ENCODE measurements at regions not wholly inside any gene's neighbourhood (a gene's known extent, or its start where the extent isn't known, plus 50 kb on each side); places are given as distances from the start of the nearest gene placed in this dataset.

DNA sequence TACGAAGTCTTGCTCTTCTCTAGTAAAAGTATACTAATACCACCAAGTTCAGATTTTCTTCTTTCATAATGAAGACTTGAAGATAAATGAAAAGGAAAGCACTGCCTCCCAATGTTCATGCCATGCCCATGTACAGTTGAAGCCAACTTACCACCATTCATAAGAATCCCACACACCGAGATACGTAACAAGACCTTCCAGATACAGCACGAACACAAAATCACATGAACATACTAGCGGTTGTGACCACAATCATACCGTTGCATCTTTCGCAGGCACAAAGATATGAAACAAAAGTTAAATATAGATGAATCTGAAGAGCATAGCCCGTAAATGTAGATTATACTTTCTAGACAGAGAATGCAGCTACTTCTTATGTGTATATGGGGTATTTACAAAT is 412.5 kb downstream of the CBLN4 start (continued):
- TF ChIP-seq, protein P1, sequence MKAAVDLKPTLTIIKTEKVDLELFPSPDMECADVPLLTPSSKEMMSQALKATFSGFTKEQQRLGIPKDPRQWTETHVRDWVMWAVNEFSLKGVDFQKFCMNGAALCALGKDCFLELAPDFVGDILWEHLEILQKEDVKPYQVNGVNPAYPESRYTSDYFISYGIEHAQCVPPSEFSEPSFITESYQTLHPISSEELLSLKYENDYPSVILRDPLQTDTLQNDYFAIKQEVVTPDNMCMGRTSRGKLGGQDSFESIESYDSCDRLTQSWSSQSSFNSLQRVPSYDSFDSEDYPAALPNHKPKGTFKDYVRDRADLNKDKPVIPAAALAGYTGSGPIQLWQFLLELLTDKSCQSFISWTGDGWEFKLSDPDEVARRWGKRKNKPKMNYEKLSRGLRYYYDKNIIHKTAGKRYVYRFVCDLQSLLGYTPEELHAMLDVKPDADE (IDR thresholded peaks at IDR 0.05), result no peak
- TF ChIP-seq ZNF114 (CRISPR knock-in tag; IDR thresholded peaks at IDR 0.05) (no peak), JUNB (IDR thresholded peaks at IDR 0.05; ENCODE audit: unreplicated experiment) (no peak), EZH2phosphoT487 (IDR thresholded peaks at IDR 0.05; ENCODE audit: unreplicated experiment) (no peak)

DNA sequence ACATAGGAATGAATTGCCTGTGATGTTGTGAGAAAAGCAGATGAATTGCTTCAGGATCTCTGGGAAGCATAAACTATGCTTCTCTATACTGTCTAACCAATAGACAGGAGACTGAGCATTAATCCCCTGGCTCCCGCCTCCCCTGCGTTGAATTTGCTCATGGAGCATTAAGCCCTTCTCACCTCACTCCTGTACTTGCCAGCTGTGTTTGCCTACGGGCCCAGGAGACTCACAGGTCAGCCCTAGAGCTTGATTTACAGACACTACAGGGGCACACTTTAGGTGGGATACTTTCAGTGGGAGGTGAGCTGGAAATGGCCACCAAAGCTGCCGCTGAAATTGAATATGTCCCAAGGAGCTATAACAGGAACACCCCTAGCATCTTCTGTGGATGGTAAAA is 418.7 kb downstream of the CBLN4 start:
- no peak overlapping the region for H2AFZ ChIP-seq
- peaks cover 28% of the 10 kb centered on the region; the same call in 1 of the 2 replicates for H3K36me3 ChIP-seq (ENCODE audit: insufficient read depth)
- H3K4me3 ChIP-seq, result no peak overlapping the region
- ATAC-seq (no peak), DNase-seq (ENCODE audit: low spot score) (no peak)
- H3K27ac Mint-ChIP-seq, result no peak overlapping the region
- no peak overlapping the region for H3K4me3 Mint-ChIP-seq
- H4K20me1 ChIP-seq (replicated peaks; ENCODE audit: insufficient read depth), result no peaks in the 10 kb centered on the region
- H3K27me3 ChIP-seq (ENCODE audit: insufficient read depth), result no peaks in the 10 kb centered on the region
- no peaks in the 10 kb centered on the region for H3K9me2 ChIP-seq (ENCODE audit: insufficient read depth)
- no peaks in the 10 kb centered on the region for H3K4me1 Mint-ChIP-seq
- H3K9me3 Mint-ChIP-seq, result peaks cover 94% of the 10 kb centered on the region
- no peak for TF ChIP-seq EZH2 (IDR thresholded peaks at IDR 0.05; ENCODE audit: low read depth, unreplicated experiment)
- TF ChIP-seq EZH2phosphoT487 (IDR thresholded peaks at IDR 0.05; ENCODE audit: unreplicated experiment), result no peak
- H3K4me1 ChIP-seq (ENCODE audit: insufficient read depth), result no peaks in the 10 kb centered on the region
- no peaks in the 10 kb centered on the region for H3K79me2 ChIP-seq (replicated peaks; ENCODE audit: insufficient read depth)
- peaks cover 27% of the 10 kb centered on the region for H3K36me3 Mint-ChIP-seq (ENCODE audit: low read depth)
- H3K27me3 Mint-ChIP-seq (ENCODE audit: insufficient read depth, low read depth, poor library complexity), result peaks cover 1% of the 10 kb centered on the region
- no peak overlapping the region for H3K27ac ChIP-seq (ENCODE audit: low read depth)
- H3F3A ChIP-seq (replicated peaks; ENCODE audit: low read depth), result no peaks in the 10 kb centered on the region
- no peak overlapping the region for H3K4me2 ChIP-seq

GRCh38 chr20:55584964-55585363 is 420.4 kb downstream of the CBLN4 start:
- no peak for ATAC-seq
- no peak for TF ChIP-seq NANOG (IDR thresholded peaks at IDR 0.05; ENCODE audit: borderline replicate concordance)
- TF ChIP-seq, protein P2, sequence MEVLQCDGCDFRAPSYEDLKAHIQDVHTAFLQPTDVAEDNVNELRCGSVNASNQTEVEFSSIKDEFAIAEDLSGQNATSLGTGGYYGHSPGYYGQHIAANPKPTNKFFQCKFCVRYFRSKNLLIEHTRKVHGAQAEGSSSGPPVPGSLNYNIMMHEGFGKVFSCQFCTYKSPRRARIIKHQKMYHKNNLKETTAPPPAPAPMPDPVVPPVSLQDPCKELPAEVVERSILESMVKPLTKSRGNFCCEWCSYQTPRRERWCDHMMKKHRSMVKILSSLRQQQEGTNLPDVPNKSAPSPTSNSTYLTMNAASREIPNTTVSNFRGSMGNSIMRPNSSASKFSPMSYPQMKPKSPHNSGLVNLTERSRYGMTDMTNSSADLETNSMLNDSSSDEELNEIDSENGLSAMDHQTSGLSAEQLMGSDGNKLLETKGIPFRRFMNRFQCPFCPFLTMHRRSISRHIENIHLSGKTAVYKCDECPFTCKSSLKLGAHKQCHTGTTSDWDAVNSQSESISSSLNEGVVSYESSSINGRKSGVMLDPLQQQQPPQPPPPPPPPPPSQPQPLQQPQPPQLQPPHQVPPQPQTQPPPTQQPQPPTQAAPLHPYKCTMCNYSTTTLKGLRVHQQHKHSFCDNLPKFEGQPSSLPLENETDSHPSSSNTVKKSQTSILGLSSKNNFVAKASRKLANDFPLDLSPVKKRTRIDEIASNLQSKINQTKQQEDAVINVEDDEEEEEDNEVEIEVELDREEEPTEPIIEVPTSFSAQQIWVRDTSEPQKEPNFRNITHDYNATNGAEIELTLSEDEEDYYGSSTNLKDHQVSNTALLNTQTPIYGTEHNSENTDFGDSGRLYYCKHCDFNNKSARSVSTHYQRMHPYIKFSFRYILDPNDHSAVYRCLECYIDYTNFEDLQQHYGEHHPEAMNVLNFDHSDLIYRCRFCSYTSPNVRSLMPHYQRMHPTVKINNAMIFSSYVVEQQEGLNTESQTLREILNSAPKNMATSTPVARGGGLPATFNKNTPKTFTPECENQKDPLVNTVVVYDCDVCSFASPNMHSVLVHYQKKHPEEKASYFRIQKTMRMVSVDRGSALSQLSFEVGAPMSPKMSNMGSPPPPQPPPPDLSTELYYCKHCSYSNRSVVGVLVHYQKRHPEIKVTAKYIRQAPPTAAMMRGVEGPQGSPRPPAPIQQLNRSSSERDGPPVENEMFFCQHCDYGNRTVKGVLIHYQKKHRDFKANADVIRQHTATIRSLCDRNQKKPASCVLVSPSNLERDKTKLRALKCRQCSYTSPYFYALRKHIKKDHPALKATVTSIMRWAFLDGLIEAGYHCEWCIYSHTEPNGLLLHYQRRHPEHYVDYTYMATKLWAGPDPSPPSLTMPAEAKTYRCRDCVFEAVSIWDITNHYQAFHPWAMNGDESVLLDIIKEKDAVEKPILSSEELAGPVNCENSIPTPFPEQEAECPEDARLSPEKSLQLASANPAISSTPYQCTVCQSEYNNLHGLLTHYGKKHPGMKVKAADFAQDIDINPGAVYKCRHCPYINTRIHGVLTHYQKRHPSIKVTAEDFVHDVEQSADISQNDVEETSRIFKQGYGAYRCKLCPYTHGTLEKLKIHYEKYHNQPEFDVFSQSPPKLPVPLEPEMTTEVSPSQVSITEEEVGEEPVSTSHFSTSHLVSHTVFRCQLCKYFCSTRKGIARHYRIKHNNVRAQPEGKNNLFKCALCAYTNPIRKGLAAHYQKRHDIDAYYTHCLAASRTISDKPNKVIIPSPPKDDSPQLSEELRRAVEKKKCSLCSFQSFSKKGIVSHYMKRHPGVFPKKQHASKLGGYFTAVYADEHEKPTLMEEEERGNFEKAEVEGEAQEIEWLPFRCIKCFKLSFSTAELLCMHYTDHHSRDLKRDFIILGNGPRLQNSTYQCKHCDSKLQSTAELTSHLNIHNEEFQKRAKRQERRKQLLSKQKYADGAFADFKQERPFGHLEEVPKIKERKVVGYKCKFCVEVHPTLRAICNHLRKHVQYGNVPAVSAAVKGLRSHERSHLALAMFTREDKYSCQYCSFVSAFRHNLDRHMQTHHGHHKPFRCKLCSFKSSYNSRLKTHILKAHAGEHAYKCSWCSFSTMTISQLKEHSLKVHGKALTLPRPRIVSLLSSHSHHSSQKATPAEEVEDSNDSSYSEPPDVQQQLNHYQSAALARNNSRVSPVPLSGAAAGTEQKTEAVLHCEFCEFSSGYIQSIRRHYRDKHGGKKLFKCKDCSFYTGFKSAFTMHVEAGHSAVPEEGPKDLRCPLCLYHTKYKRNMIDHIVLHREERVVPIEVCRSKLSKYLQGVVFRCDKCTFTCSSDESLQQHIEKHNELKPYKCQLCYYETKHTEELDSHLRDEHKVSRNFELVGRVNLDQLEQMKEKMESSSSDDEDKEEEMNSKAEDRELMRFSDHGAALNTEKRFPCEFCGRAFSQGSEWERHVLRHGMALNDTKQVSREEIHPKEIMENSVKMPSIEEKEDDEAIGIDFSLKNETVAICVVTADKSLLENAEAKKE (CRISPR knock-in tag; IDR thresholded peaks at IDR 0.05), result no peak
- no peak for TF ChIP-seq ZNF114 (CRISPR knock-in tag; IDR thresholded peaks at IDR 0.05)
- TF ChIP-seq EZH2phosphoT487 (IDR thresholded peaks at IDR 0.05; ENCODE audit: unreplicated experiment), result no peak
- TF ChIP-seq, protein P1 (IDR thresholded peaks at IDR 0.05), result no peak
- TF ChIP-seq ZNF331 (CRISPR knock-in tag; IDR thresholded peaks at IDR 0.05; ENCODE audit: low read depth), result no peak

More at GRCh38 chr20:55584964-55585363, 420.4 kb downstream of the CBLN4 start:
- Histone ChIP-seq H4K20me1 (replicated peaks; ENCODE audit: insufficient read depth) (no peaks in the 10 kb centered on the region), H3K4me3 (no peak overlapping the region), H3K4me1 (ENCODE audit: insufficient read depth) (no peaks in the 10 kb centered on the region), H3K36me3 (ENCODE audit: insufficient read depth) (peaks cover 20% of the 10 kb centered on the region; the same call in 1 of the 2 replicates), H3F3A (replicated peaks; ENCODE audit: low read depth) (no peaks in the 10 kb centered on the region), H3K4me2 (no peak overlapping the region), H3K27ac (ENCODE audit: low read depth) (no peak overlapping the region), H3K27me3 (ENCODE audit: insufficient read depth) (no peaks in the 10 kb centered on the region), H2AFZ (no peak overlapping the region), H3K9me2 (ENCODE audit: insufficient read depth) (no peaks in the 10 kb centered on the region), H3K79me2 (replicated peaks; ENCODE audit: insufficient read depth) (no peaks in the 10 kb centered on the region)
- Mint-ChIP-seq H3K27ac (no peak overlapping the region), H3K36me3 (ENCODE audit: low read depth) (peaks cover 24% of the 10 kb centered on the region; the same call in 2 of the 3 replicates), H3K9me3 (peaks cover 94% of the 10 kb centered on the region), H3K4me1 (no peaks in the 10 kb centered on the region), H3K4me3 (no peak overlapping the region), H3K27me3 (ENCODE audit: insufficient read depth, low read depth, poor library complexity) (peaks cover 1% of the 10 kb centered on the region)
- DNase-seq (ENCODE audit: low spot score), result no peak

Data from GM23338 (cell line).